ENCODE measurements at regions not wholly inside any gene's neighbourhood (a gene's known extent, or its start where the extent isn't known, plus 50 kb on each side); places are given as distances from the start of the nearest gene placed in this dataset.

GRCh38 chr14:66228267-66228970 is 257.8 kb upstream of the CCDC196 start:
- no peaks in the 10 kb centered on the region for H3K36me3 ChIP-seq (replicated peaks; ENCODE audit: low read depth, low read length)
- H3K4me1 ChIP-seq (ENCODE audit: low read length) = peaks cover 35% of the 10 kb centered on the region

DNA sequence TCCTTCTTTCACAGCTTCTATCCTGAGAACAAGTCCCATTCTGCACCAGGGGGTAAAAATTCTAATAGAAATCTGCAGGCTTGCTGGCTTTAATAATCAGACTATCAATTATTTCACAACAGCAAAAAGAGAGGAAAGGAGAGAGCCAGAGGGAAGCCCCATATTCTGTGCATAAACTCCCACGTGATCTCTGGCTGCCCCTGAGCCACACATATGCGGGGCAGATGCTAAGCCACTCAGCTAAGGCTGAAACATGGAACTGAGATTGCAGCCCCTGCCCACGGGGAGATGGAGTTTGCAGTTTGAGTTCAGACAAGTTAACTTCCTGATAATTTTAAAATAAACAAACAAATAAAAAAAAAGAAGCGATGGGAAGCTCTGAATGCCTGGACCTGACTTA is 254.4 kb upstream of the CCDC196 start:
- H3K4me1 ChIP-seq (ENCODE audit: low read length) = peaks cover 34% of the 10 kb centered on the region
- peaks cover 7% of the 10 kb centered on the region; the same call in 1 of the 2 replicates for H3K9me3 ChIP-seq (ENCODE audit: insufficient read depth, low read length)
- no peaks in the 10 kb centered on the region for H3K27me3 ChIP-seq (ENCODE audit: low read depth, low read length)
- peak overlapping the region; percentile 59 for H3K4me3 ChIP-seq (ENCODE audit: low read length)
- peak overlapping the region; percentile 71 for H3K4me2 ChIP-seq (ENCODE audit: low read length)
- H3K79me2 ChIP-seq (ENCODE audit: low read length) = no peaks in the 10 kb centered on the region
- TF ChIP-seq, protein P1, sequence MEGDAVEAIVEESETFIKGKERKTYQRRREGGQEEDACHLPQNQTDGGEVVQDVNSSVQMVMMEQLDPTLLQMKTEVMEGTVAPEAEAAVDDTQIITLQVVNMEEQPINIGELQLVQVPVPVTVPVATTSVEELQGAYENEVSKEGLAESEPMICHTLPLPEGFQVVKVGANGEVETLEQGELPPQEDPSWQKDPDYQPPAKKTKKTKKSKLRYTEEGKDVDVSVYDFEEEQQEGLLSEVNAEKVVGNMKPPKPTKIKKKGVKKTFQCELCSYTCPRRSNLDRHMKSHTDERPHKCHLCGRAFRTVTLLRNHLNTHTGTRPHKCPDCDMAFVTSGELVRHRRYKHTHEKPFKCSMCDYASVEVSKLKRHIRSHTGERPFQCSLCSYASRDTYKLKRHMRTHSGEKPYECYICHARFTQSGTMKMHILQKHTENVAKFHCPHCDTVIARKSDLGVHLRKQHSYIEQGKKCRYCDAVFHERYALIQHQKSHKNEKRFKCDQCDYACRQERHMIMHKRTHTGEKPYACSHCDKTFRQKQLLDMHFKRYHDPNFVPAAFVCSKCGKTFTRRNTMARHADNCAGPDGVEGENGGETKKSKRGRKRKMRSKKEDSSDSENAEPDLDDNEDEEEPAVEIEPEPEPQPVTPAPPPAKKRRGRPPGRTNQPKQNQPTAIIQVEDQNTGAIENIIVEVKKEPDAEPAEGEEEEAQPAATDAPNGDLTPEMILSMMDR (IDR thresholded peaks at IDR 0.05; ENCODE audit: low read depth, low read length) = no peak
- no peak for TF ChIP-seq EZH2phosphoT487 (IDR thresholded peaks at IDR 0.05; ENCODE audit: low read depth)
- H2AFZ ChIP-seq (ENCODE audit: low read depth, low read length) = peak overlapping the region; percentile 29; the same call in 1 of the 2 replicates
- H3K27ac ChIP-seq (ENCODE audit: low read length) = peak overlapping the region; percentile 40; the same call in 1 of the 2 replicates
- H3K9ac ChIP-seq (ENCODE audit: low read length) = no peak overlapping the region
- no peaks in the 10 kb centered on the region for H3K36me3 ChIP-seq (replicated peaks; ENCODE audit: low read depth, low read length)
- H4K20me1 ChIP-seq (ENCODE audit: insufficient read depth, low read length) = no peaks in the 10 kb centered on the region

More at GRCh38 chr14:66228267-66228970, 257.8 kb upstream of the CCDC196 start:
- Histone ChIP-seq H3K9ac (ENCODE audit: low read length) (no peak overlapping the region), H3K27ac (ENCODE audit: low read length) (no peak overlapping the region), H4K20me1 (ENCODE audit: insufficient read depth, low read length) (no peaks in the 10 kb centered on the region), H2AFZ (ENCODE audit: low read depth, low read length) (no peak overlapping the region), H3K4me2 (ENCODE audit: low read length) (no peak overlapping the region), H3K9me3 (ENCODE audit: insufficient read depth, low read length) (peaks cover 7% of the 10 kb centered on the region; the same call in 1 of the 2 replicates), H3K27me3 (ENCODE audit: low read depth, low read length) (no peaks in the 10 kb centered on the region), H3K4me3 (ENCODE audit: low read length) (no peak overlapping the region), H3K79me2 (ENCODE audit: low read length) (no peaks in the 10 kb centered on the region)
- TF ChIP-seq EZH2phosphoT487 (IDR thresholded peaks at IDR 0.05; ENCODE audit: low read depth) = no peak
- TF ChIP-seq, protein P1 (IDR thresholded peaks at IDR 0.05; ENCODE audit: low read depth, low read length) = no peak

DNA sequence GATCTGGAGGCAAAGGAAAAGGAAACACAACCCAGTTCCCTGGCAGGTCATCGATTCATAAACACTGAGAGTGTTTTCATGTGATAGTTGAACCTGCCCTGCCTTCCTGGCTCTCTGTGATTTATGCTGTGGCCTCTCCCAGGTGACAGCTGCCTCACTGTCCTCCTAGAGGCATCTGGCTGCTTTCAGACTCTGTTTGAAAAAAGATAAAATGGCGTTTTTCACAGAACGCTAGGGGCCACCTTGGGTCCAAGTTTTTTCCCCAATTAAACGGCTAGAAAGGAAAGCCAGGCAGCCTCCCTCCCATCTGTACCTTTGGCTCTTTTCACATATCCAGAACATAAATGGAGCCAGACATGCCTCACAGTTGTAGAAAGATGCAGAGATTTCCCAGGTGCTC is 252.6 kb upstream of the CCDC196 start:
- H2AFZ ChIP-seq (ENCODE audit: low read depth, low read length) = no peak overlapping the region
- no peak overlapping the region for H3K9ac ChIP-seq (ENCODE audit: low read length)
- H3K79me2 ChIP-seq (ENCODE audit: low read length) = no peaks in the 10 kb centered on the region
- H3K27me3 ChIP-seq (ENCODE audit: low read depth, low read length) = no peaks in the 10 kb centered on the region
- no peaks in the 10 kb centered on the region for H4K20me1 ChIP-seq (ENCODE audit: insufficient read depth, low read length)
- H3K36me3 ChIP-seq (replicated peaks; ENCODE audit: low read depth, low read length) = no peaks in the 10 kb centered on the region
- no peak overlapping the region for H3K4me3 ChIP-seq (ENCODE audit: low read length)
- H3K9me3 ChIP-seq (ENCODE audit: insufficient read depth, low read length) = no peaks in the 10 kb centered on the region
- peaks cover 31% of the 10 kb centered on the region for H3K4me1 ChIP-seq (ENCODE audit: low read length)
- no peak overlapping the region for H3K4me2 ChIP-seq (ENCODE audit: low read length)
- TF ChIP-seq, protein P1 (IDR thresholded peaks at IDR 0.05; ENCODE audit: low read depth, low read length) = no peak
- TF ChIP-seq EZH2phosphoT487 (IDR thresholded peaks at IDR 0.05; ENCODE audit: low read depth) = no peak
- H3K27ac ChIP-seq (ENCODE audit: low read length) = no peak overlapping the region

GRCh38 chr14:66234411-66234810 is 251.8 kb upstream of the CCDC196 start:
- no peak for TF ChIP-seq EZH2phosphoT487 (IDR thresholded peaks at IDR 0.05; ENCODE audit: low read depth)
- TF ChIP-seq, protein P1 (IDR thresholded peaks at IDR 0.05; ENCODE audit: low read depth, low read length) = no peak

More at GRCh38 chr14:66234411-66234810, 251.8 kb upstream of the CCDC196 start:
- no peaks in the 10 kb centered on the region for H3K79me2 ChIP-seq (ENCODE audit: low read length)
- H3K27ac ChIP-seq (ENCODE audit: low read length) = no peak overlapping the region
- H3K9ac ChIP-seq (ENCODE audit: low read length) = no peak overlapping the region
- no peak overlapping the region for H3K4me3 ChIP-seq (ENCODE audit: low read length)
- peaks cover 31% of the 10 kb centered on the region for H3K4me1 ChIP-seq (ENCODE audit: low read length)
- no peaks in the 10 kb centered on the region for H4K20me1 ChIP-seq (ENCODE audit: insufficient read depth, low read length)
- no peaks in the 10 kb centered on the region for H3K36me3 ChIP-seq (replicated peaks; ENCODE audit: low read depth, low read length)
- H3K4me2 ChIP-seq (ENCODE audit: low read length) = no peak overlapping the region
- no peaks in the 10 kb centered on the region for H3K9me3 ChIP-seq (ENCODE audit: insufficient read depth, low read length)
- H2AFZ ChIP-seq (ENCODE audit: low read depth, low read length) = no peak overlapping the region
- no peaks in the 10 kb centered on the region for H3K27me3 ChIP-seq (ENCODE audit: low read depth, low read length)
